ENCODE measurements at regions not wholly inside any gene's neighbourhood (a gene's known extent, or its start where the extent isn't known, plus 50 kb on each side); places are given as distances from the start of the nearest gene placed in this dataset.

DNA sequence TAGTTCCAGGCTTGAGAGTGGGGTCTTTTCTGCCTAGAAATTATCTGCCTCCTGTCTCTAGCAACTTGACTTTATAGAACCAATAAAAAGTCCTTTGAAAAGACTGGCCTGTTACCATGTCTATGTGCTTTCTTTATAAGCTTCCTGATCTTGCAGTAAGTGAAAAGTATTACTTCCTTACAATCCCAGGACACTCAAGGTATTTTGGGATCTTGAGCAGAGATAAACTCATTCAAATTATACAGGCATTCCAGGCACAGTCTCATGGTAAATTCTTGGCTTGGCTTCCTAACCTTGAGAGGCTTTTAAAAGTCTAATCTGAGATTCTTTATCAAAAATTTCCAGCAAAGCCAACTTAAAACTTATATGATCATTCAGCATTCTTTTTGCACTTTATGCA, 833.0 kb upstream of the POU3F4 start:
- TF ChIP-seq, protein P1, sequence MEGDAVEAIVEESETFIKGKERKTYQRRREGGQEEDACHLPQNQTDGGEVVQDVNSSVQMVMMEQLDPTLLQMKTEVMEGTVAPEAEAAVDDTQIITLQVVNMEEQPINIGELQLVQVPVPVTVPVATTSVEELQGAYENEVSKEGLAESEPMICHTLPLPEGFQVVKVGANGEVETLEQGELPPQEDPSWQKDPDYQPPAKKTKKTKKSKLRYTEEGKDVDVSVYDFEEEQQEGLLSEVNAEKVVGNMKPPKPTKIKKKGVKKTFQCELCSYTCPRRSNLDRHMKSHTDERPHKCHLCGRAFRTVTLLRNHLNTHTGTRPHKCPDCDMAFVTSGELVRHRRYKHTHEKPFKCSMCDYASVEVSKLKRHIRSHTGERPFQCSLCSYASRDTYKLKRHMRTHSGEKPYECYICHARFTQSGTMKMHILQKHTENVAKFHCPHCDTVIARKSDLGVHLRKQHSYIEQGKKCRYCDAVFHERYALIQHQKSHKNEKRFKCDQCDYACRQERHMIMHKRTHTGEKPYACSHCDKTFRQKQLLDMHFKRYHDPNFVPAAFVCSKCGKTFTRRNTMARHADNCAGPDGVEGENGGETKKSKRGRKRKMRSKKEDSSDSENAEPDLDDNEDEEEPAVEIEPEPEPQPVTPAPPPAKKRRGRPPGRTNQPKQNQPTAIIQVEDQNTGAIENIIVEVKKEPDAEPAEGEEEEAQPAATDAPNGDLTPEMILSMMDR (conservative IDR thresholded peaks at IDR 0.05 in 1 of 2, IDR thresholded peaks at IDR 0.05 in 1 of 2; ENCODE audit: low read depth in 1 of 2, low read length in 2 of 2), result no peak
- no peak for TF ChIP-seq EZH2 (IDR thresholded peaks at IDR 0.05; ENCODE audit: low read length, missing control alignments)

Data from fibroblast of lung (primary cell).